WTC11 (cell line): ENCODE measurements at regions not wholly inside any gene's neighbourhood (a gene's known extent, or its start where the extent isn't known, plus 50 kb on each side); places are given as distances from the start of the nearest gene placed in this dataset.
"Not testable (repeated sequence)": the region's sequence is repeated elsewhere in the genome, so short reads cannot be mapped to it uniquely, and the experiment has no call there.

Experiments
- ATAC-seq: fragments of 200-7000 bp; cut with Tn5 transposase; 2 replicates; pipeline ENCODE4 v1.10.0; 2021; ENCODE audit warnings: mild to moderate bottlenecking, moderate library complexity
- CTCF ChIA-PET: fragments of 300-600 bp; sonication (Branson Sonifier 250); formaldehyde crosslinking; loops from one replicate; lab custom pipeline; 2021; ENCODE audit warnings: antibody characterized with exemption; lab: Charles Lee
- POLR2A ChIA-PET: fragments of 350-600 bp; sonication (Branson Sonifier 250); formaldehyde crosslinking; loops from one replicate; lab custom pipeline; 2021; ENCODE audit warnings: antibody characterized with exemption; lab: Charles Lee
- DNase-seq: peaks from one replicate; pipeline ENCODE4 v3.0.0; 2021; ENCODE audit warnings: low spot score
- H3K27ac Mint-ChIP-seq: 2 replicates; pipeline ENCODE4 v1.8.0; 2021; ENCODE audit warnings: mixed read lengths
- H3K27me3 Mint-ChIP-seq: 2 replicates; pipeline ENCODE4 v1.8.0; 2021; ENCODE audit warnings: low read depth, mild to moderate bottlenecking, moderate library complexity, mixed read lengths
- H3K36me3 Mint-ChIP-seq: 2 replicates; pipeline ENCODE4 v1.8.0; 2021; ENCODE audit warnings: mixed read lengths
- H3K4me1 Mint-ChIP-seq: 2 replicates; pipeline ENCODE4 v1.8.0; 2022; ENCODE audit warnings: mixed read lengths
- H3K4me3 Mint-ChIP-seq: 2 replicates; pipeline ENCODE4 v1.8.0; 2021; ENCODE audit warnings: mild to moderate bottlenecking, moderate library complexity, mixed read lengths
- H3K9me3 Mint-ChIP-seq: 2 replicates; pipeline ENCODE4 v1.8.0; 2021; ENCODE audit warnings: mixed read lengths
- CBFB ChIP-seq: sonication (generic); formaldehyde crosslinking; IDR thresholded peaks from 2 replicates; pipeline ENCODE4 v1.8.1; 2022; ENCODE audit warnings: mild to moderate bottlenecking, low read depth, missing genetic modification reagents
- ETV6 ChIP-seq: sonication (generic); formaldehyde crosslinking; IDR thresholded peaks from 2 replicates; pipeline ENCODE4 v1.8.1; 2022; ENCODE audit warnings: mild to moderate bottlenecking, missing genetic modification reagents
- FOXP1 ChIP-seq: sonication (generic); formaldehyde crosslinking; IDR thresholded peaks from 2 replicates; pipeline ENCODE4 v1.8.0; 2022; ENCODE audit warnings: missing genetic modification reagents, mild to moderate bottlenecking, moderate library complexity, borderline replicate concordance
- SOX15 ChIP-seq: fragments of 250-450 bp; sonication (Bioruptor Pico); IDR thresholded peaks from 2 replicates; pipeline ENCODE4 v1.9.0; 2021; ENCODE audit warnings: mild to moderate bottlenecking
- ZNF219 ChIP-seq: sonication (generic); formaldehyde crosslinking; IDR thresholded peaks from 2 replicates; pipeline ENCODE4 v1.8.0; 2023; ENCODE audit warnings: missing genetic modification reagents, mild to moderate bottlenecking, borderline replicate concordance
- ZNF232 ChIP-seq: sonication (generic); formaldehyde crosslinking; IDR thresholded peaks from 2 replicates; pipeline ENCODE4 v1.8.0; 2022; ENCODE audit warnings: mild to moderate bottlenecking, missing genetic modification reagents
- TF ChIP-seq, protein P1 (sequence below): sonication (generic); formaldehyde crosslinking; IDR thresholded peaks from 2 replicates; pipeline ENCODE4 v1.8.1; 2023; ENCODE audit warnings: mild to moderate bottlenecking, missing genetic modification reagents, moderate library complexity
- TF ChIP-seq, protein P2 (sequence below): sonication (generic); formaldehyde crosslinking; IDR thresholded peaks from 2 replicates; pipeline ENCODE4 v1.8.1; 2023; ENCODE audit warnings: mild to moderate bottlenecking, missing genetic modification reagents, moderate library complexity
- TF ChIP-seq, protein P3 (sequence below): sonication (generic); formaldehyde crosslinking; IDR thresholded peaks from 2 replicates; pipeline ENCODE4 v1.8.1; 2022; ENCODE audit warnings: low read depth, missing genetic modification reagents, borderline replicate concordance
- TF ChIP-seq, protein P4 (sequence below): sonication (generic); formaldehyde crosslinking; IDR thresholded peaks from 2 replicates; pipeline ENCODE4 v1.8.1; 2023; ENCODE audit warnings: mild to moderate bottlenecking, missing genetic modification reagents
- TF ChIP-seq, protein P5 (sequence below): sonication (generic); formaldehyde crosslinking; conservative IDR thresholded peaks from 2 replicates; pipeline ENCODE4 v1.8.1; 2022; ENCODE audit warnings: mild to moderate bottlenecking, missing genetic modification reagents
- TF ChIP-seq, protein P6 (sequence below): fragments of 250-450 bp; sonication (Bioruptor Pico); IDR thresholded peaks from 2 replicates; pipeline ENCODE4 v1.9.0; 2021; ENCODE audit warnings: moderate library complexity, mild to moderate bottlenecking, inconsistent platforms, borderline replicate concordance

- no peak for TF ChIP-seq ZNF219 (CRISPR knock-in tag)
- TF ChIP-seq ZNF232 (CRISPR knock-in tag) = no peak
- TF ChIP-seq, protein P1, sequence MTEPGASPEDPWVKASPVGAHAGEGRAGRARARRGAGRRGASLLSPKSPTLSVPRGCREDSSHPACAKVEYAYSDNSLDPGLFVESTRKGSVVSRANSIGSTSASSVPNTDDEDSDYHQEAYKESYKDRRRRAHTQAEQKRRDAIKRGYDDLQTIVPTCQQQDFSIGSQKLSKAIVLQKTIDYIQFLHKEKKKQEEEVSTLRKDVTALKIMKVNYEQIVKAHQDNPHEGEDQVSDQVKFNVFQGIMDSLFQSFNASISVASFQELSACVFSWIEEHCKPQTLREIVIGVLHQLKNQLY = no peak
- TF ChIP-seq, protein P2, sequence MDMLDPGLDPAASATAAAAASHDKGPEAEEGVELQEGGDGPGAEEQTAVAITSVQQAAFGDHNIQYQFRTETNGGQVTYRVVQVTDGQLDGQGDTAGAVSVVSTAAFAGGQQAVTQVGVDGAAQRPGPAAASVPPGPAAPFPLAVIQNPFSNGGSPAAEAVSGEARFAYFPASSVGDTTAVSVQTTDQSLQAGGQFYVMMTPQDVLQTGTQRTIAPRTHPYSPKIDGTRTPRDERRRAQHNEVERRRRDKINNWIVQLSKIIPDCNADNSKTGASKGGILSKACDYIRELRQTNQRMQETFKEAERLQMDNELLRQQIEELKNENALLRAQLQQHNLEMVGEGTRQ (CRISPR knock-in tag) = no peak
- TF ChIP-seq, all 79 proteins: peak for 0
Measured at GRCh38 chr4:28508636-28509035, 1648.0 kb downstream of the STIM2 start (continued).

- CTCF ChIA-PET, H3K4me1 Mint-ChIP-seq, H3K4me3 Mint-ChIP-seq, ATAC-seq, DNase-seq, H3K9me3 Mint-ChIP-seq, POLR2A ChIA-PET, H3K36me3 Mint-ChIP-seq, H3K27me3 Mint-ChIP-seq, H3K27ac Mint-ChIP-seq: not testable (repeated sequence)
Measured at GRCh38 chr4:28514766-28515165, 1654.1 kb downstream of the STIM2 start.

- TF ChIP-seq SOX15 (no peak), FOXP1 (CRISPR knock-in tag) (no peak)
- Mint-ChIP-seq H3K27ac (no peak overlapping the region), H3K9me3 (0 out of 2 replicates have a peak, but pooled peaks cover 4% of the 10 kb centered on the region), H3K4me1 (peaks cover 7% of the 10 kb centered on the region), H3K36me3 (peaks cover 6% of the 10 kb centered on the region), H3K4me3 (no peak overlapping the region), H3K27me3 (no peaks in the 10 kb centered on the region)
- ATAC-seq (no peak), DNase-seq (no peak)
- ChIA-PET CTCF (no interaction called here), POLR2A (no interaction called here)
Measured at GRCh38 chr4:28518561-28519165, 1658.0 kb downstream of the STIM2 start.

- 0 out of 2 replicates have a peak, but pooled peaks cover 4% of the 10 kb centered on the region for H3K9me3 Mint-ChIP-seq
Measured at GRCh38 chr4:28523681-28524190, 1663.1 kb downstream of the STIM2 start.

DNA sequence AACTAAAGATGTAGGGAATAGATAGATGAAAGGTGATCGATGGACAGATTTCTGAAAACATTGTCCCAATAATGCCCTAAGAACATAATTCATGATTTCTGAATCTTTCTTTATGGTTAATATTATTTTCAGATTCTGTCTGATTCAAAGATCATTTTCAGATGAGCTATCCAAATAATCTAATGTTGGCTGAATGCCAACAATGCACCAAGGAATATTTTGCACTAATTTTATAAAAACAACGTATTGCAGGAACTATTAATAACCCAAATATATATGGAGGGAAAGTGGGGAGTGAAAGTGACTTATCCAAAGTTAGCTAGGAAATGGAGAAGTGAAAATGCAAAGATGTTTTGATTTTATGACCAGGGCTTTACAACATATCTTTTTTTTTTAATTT lies 1675.5 kb downstream of the STIM2 start:
- Mint-ChIP-seq H3K4me1 (no peaks in the 10 kb centered on the region), H3K36me3 (no peaks in the 10 kb centered on the region), H3K27ac (no peak overlapping the region), H3K4me3 (no peak overlapping the region), H3K9me3 (peaks cover 9% of the 10 kb centered on the region), H3K27me3 (no peaks in the 10 kb centered on the region)
- POLR2A ChIA-PET = no interaction called here
- no peak for TF ChIP-seq ETV6 (CRISPR knock-in tag)
- TF ChIP-seq, protein P3, sequence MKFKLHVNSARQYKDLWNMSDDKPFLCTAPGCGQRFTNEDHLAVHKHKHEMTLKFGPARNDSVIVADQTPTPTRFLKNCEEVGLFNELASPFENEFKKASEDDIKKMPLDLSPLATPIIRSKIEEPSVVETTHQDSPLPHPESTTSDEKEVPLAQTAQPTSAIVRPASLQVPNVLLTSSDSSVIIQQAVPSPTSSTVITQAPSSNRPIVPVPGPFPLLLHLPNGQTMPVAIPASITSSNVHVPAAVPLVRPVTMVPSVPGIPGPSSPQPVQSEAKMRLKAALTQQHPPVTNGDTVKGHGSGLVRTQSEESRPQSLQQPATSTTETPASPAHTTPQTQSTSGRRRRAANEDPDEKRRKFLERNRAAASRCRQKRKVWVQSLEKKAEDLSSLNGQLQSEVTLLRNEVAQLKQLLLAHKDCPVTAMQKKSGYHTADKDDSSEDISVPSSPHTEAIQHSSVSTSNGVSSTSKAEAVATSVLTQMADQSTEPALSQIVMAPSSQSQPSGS (CRISPR knock-in tag) = no peak
- ATAC-seq (no peak), DNase-seq (no peak)
- CTCF ChIA-PET = no interaction called here

More at GRCh38 chr4:28523681-28524190, 1663.1 kb downstream of the STIM2 start:
- no peaks in the 10 kb centered on the region for H3K4me1 Mint-ChIP-seq
- TF ChIP-seq, protein P4, sequence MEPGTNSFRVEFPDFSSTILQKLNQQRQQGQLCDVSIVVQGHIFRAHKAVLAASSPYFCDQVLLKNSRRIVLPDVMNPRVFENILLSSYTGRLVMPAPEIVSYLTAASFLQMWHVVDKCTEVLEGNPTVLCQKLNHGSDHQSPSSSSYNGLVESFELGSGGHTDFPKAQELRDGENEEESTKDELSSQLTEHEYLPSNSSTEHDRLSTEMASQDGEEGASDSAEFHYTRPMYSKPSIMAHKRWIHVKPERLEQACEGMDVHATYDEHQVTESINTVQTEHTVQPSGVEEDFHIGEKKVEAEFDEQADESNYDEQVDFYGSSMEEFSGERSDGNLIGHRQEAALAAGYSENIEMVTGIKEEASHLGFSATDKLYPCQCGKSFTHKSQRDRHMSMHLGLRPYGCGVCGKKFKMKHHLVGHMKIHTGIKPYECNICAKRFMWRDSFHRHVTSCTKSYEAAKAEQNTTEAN (CRISPR knock-in tag) = no peak
- TF ChIP-seq CBFB = no peak
- TF ChIP-seq, protein P5, sequence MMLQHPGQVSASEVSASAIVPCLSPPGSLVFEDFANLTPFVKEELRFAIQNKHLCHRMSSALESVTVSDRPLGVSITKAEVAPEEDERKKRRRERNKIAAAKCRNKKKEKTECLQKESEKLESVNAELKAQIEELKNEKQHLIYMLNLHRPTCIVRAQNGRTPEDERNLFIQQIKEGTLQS (CRISPR knock-in tag) = no peak
- TF ChIP-seq, protein P6, sequence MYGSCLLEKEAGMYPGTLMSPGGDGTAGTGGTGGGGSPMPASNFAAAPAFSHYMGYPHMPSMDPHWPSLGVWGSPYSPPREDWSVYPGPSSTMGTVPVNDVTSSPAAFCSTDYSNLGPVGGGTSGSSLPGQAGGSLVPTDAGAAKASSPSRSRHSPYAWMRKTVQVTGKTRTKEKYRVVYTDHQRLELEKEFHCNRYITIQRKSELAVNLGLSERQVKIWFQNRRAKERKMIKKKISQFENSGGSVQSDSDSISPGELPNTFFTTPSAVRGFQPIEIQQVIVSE (CRISPR knock-in tag) = no peak
- TF ChIP-seq, all 79 proteins: peak for 0
- H3K4me3 Mint-ChIP-seq = no peak overlapping the region
- CTCF ChIA-PET = no interaction called here
- no peak overlapping the region for H3K27ac Mint-ChIP-seq
- ATAC-seq (no peak), DNase-seq (no peak)
- POLR2A ChIA-PET = no interaction called here
- H3K27me3 Mint-ChIP-seq = no peaks in the 10 kb centered on the region
- H3K36me3 Mint-ChIP-seq = no peaks in the 10 kb centered on the region
